Activated CD4-positive, alpha-beta memory T cell treated with anti-CD3 and anti-CD28 coated beads for 36 hours (primary cell): ENCODE measurements at regions not wholly inside any gene's neighbourhood (a gene's known extent, or its start where the extent isn't known, plus 50 kb on each side); places are given as distances from the start of the nearest gene placed in this dataset.

ENCODE experiments used
- CTCF ChIA-PET: fragments of 350-600 bp; sonication (Branson Sonifier 250); formaldehyde crosslinking; loops from one replicate; lab custom pipeline; 2021; ENCODE audit warnings: antibody characterized with exemption, inconsistent platforms; lab: Charles Lee
- POLR2A ChIA-PET: fragments of 350-600 bp; sonication (Branson Sonifier 250); formaldehyde crosslinking; loops from one replicate; lab custom pipeline; 2021; ENCODE audit warnings: antibody characterized with exemption; lab: Charles Lee
- DNase-seq: peaks from one replicate; pipeline ENCODE4 v3.0.0-alpha.2; 2020
- H3K27ac Mint-ChIP-seq: one replicate; pipeline ENCODE4 v1.8.0; 2021; ENCODE audit warnings: mixed read lengths
- H3K27me3 Mint-ChIP-seq: one replicate; pipeline ENCODE4 v1.8.0; 2021; ENCODE audit warnings: mixed read lengths
- H3K36me3 Mint-ChIP-seq: one replicate; pipeline ENCODE4 v1.8.0; 2021; ENCODE audit warnings: mixed read lengths
- H3K4me1 Mint-ChIP-seq: one replicate; pipeline ENCODE4 v1.8.0; 2021; ENCODE audit warnings: low read depth, mixed read lengths
- H3K4me3 Mint-ChIP-seq: one replicate; pipeline ENCODE4 v1.8.0; 2021; ENCODE audit warnings: mild to moderate bottlenecking, mixed read lengths
- H3K9me3 Mint-ChIP-seq: one replicate; pipeline ENCODE4 v1.8.0; 2021; ENCODE audit warnings: mixed read lengths
- intact Hi-C: fragments of 100-400 bp; cut with micrococcal nuclease; formaldehyde crosslinking; loops from one replicate; pipeline ENCODE4 v1.15.1; 2023

DNA sequence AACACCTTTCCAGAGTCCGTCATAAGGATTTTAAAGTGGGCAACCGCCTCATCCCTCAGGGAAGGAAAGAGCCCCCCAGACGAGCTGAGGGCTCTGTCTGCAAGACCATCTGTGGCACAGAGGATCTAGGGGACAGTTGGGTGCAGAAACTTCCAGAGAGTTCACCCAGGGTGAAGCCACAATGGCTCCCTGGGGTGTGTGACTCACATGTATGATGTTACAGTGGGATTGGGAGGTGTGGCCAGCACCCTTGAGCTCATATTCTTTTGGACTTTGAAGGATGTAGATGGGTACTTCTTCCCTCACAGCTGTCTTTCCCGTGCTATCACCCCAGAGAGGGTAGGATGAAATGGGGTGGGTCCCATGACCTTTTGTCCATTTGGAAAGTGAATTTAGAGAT lies 95.5 kb downstream of the NCR2 start:
- Mint-ChIP-seq H3K9me3 (no peaks in the 10 kb centered on the region), H3K27me3 (peaks cover 17% of the 10 kb centered on the region), H3K27ac (no peak overlapping the region), H3K4me3 (no peak overlapping the region), H3K4me1 (peaks cover 13% of the 10 kb centered on the region), H3K36me3 (no peaks in the 10 kb centered on the region)
- DNase-seq, result no peak
- CTCF ChIA-PET, result interaction anchor here (1.1 to 1.2 kb wide), 2 partner anchors 10 to 12 kb away, joined by 3 to 5 read pairs; no protein-coding TSS in a partner anchor
- intact Hi-C loops, result no loop called here
- POLR2A ChIA-PET, result no interaction called here

DNA sequence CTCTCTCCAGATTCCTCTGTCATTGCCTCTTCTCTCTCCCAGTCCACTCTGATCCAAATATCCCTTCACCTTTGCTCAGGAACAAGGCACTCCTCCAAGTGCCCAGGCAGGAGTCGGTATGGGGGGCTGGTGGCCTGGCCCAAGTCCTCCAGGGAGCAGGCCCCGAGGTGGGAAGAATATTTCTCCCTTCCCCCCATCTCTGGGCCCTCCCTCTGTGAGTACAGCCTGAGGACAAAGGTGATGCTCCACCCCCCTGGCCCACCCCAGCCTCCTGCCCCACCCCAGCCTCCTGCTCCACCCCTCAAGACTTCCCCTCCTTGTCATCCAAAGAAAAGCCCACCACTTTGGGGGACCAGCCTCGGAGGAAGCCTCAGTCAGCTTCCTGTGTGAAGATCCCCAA lies 96.9 kb downstream of the NCR2 start:
- POLR2A ChIA-PET, result no interaction called here
- CTCF ChIA-PET, result interaction anchor here (1.2 to 1.4 kb wide), 2 partner anchors 9 to 10 kb away, joined by 3 to 4 read pairs; no protein-coding TSS in a partner anchor
- no peak overlapping the region for H3K4me3 Mint-ChIP-seq
- no peaks in the 10 kb centered on the region for H3K9me3 Mint-ChIP-seq
- H3K36me3 Mint-ChIP-seq, result no peaks in the 10 kb centered on the region
- no peak overlapping the region for H3K27ac Mint-ChIP-seq
- no peak for DNase-seq
- intact Hi-C loops, result no loop called here
- H3K4me1 Mint-ChIP-seq, result peaks cover 13% of the 10 kb centered on the region
- H3K27me3 Mint-ChIP-seq, result peaks cover 17% of the 10 kb centered on the region

- no peak overlapping the region for H3K4me3 Mint-ChIP-seq
- intact Hi-C loops, result no loop called here
- H3K27ac Mint-ChIP-seq, result no peak overlapping the region
- ChIA-PET POLR2A (no interaction called here), CTCF (no interaction called here)
- H3K27me3 Mint-ChIP-seq, result peaks cover 8% of the 10 kb centered on the region
- H3K9me3 Mint-ChIP-seq, result no peaks in the 10 kb centered on the region
- no peak for DNase-seq
- peaks cover 7% of the 10 kb centered on the region for H3K4me1 Mint-ChIP-seq
- no peaks in the 10 kb centered on the region for H3K36me3 Mint-ChIP-seq
These were observed 99.5 kb downstream of the NCR2 start for GRCh38 chr6:41434803-41435481.

- Mint-ChIP-seq H3K36me3 (no peaks in the 10 kb centered on the region), H3K9me3 (no peaks in the 10 kb centered on the region), H3K4me3 (no peak overlapping the region), H3K27ac (no peak overlapping the region), H3K27me3 (peaks cover 3% of the 10 kb centered on the region), H3K4me1 (peaks cover 34% of the 10 kb centered on the region)
- ChIA-PET POLR2A (no interaction called here), CTCF (interaction anchor here (1.0 to 1.4 kb wide), 3 partner anchors 10 to 13 kb away, joined by 3 read pairs; no protein-coding TSS in a partner anchor)
- DNase-seq, result no peak
- intact Hi-C loops, result no loop called here
These were observed 102.2 kb downstream of the NCR2 start for GRCh38 chr6:41437604-41438003.

DNA sequence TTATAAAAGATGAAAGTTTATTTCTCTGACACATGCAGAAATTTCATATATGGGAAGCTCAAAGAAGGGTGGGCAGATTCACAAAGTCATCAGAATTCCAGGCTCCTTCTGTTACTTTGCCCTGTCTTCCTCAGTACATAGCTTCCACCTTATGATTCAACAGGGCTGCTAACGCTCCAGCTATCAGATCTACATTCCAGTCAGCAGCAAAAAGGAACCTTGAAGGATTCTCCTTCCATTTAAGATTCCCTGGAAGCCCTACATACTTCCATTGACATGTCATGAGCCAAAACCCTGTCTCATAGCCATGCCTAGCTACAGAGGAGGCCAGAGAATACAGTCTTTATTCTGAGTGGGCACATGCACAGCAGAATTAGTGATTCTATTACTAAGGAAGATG lies 103.3 kb downstream of the NCR2 start:
- Mint-ChIP-seq H3K36me3 (no peaks in the 10 kb centered on the region), H3K27ac (no peak overlapping the region), H3K4me1 (peaks cover 35% of the 10 kb centered on the region), H3K27me3 (peaks cover 6% of the 10 kb centered on the region), H3K9me3 (no peaks in the 10 kb centered on the region), H3K4me3 (no peak overlapping the region)
- no peak for DNase-seq
- intact Hi-C loops, result no loop called here
- ChIA-PET POLR2A (no interaction called here), CTCF (interaction anchor here (0.8 to 1.6 kb wide), 3 partner anchors 9 to 244 kb away, joined by 3 to 6 read pairs (median 3); no protein-coding TSS in a partner anchor)

DNA sequence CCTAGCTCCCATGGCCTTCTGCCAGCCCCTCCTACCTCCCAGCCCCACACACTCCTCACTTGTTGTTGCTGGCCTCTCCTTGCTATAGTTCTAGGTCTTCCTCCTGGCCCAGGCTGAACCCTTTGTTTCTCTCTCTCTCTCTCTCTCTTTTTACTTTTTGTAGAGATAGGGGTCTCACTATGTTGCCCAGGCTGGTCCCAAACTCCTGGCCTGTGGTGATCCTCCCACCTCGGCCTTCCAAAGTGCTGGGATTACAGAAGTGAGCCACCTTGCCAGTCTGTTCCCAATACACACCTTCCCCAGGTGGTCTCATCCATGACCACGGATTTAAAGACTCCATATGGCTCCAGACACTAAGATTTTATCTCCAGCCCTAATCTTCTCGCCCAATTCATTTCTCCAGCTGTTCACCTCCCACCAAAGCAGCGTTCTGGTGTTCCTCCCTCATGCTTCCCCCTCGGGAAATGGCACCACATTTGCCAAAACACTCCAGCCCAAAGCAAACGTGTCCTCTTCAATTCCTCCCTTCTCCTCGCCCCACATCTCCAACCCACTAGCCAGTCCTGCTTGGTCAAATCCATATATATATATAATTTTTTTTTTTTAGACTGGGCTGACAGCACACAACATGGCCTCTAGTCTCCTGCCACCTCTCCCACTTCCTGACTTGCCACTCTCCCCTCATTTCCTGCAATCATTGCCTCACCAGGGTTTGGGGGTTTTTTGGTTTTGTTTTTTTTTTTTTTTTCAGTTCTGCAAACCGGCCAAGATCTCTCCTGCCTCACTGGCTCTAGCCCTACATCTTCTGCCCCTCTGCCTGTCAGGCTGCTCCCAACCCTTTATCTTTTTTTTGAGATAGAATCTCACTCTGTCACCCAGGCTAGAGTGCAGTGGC lies 104.4 kb downstream of the NCR2 start:
- intact Hi-C loops, result no loop called here
- DNase-seq, result peak; percentile 39
- H3K4me3 Mint-ChIP-seq, result no peak overlapping the region
- ChIA-PET POLR2A (interaction anchor here (1.0 kb wide), 1 partner anchor 21 kb away, joined by 3 read pairs; no protein-coding TSS in a partner anchor), CTCF (interaction anchor here (1.6 kb wide), 1 partner anchor 10 kb away, joined by 6 read pairs; no protein-coding TSS in a partner anchor)
- no peaks in the 10 kb centered on the region for H3K9me3 Mint-ChIP-seq
- peaks cover 8% of the 10 kb centered on the region for H3K27me3 Mint-ChIP-seq
- H3K36me3 Mint-ChIP-seq, result no peaks in the 10 kb centered on the region
- H3K4me1 Mint-ChIP-seq, result peaks cover 35% of the 10 kb centered on the region
- peak overlapping the region; percentile 50 for H3K27ac Mint-ChIP-seq

DNA sequence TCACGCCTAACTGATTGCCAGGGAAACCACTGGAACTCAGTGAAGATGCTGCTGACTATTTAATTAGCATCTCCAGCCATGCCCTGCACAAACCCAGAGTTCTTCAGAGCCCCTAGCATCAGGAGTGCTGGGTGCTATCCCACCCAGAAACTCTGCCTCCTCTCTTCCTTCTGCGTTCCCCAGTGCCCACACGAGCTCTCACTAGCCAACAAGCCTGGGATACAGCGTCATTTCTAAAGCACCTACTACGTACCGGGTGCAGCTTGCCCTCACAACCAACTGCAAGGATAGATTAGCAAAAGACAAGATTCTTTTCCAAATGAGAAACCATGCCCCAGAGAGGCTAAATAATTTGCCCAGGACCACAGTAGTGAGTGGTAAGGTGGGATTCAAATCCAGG lies 105.2 kb upstream of the FOXP4 start:
- no peak for DNase-seq
- POLR2A ChIA-PET, result interaction anchor here (1.0 kb wide), 1 partner anchor 22 kb away, joined by 3 read pairs; no protein-coding TSS in a partner anchor
- H3K9me3 Mint-ChIP-seq, result no peaks in the 10 kb centered on the region
- no peaks in the 10 kb centered on the region for H3K36me3 Mint-ChIP-seq
- no peak overlapping the region for H3K27ac Mint-ChIP-seq
- intact Hi-C loops, result no loop called here
- no peak overlapping the region for H3K4me3 Mint-ChIP-seq
- peaks cover 35% of the 10 kb centered on the region for H3K4me1 Mint-ChIP-seq
- H3K27me3 Mint-ChIP-seq, result peaks cover 8% of the 10 kb centered on the region
- CTCF ChIA-PET, result interaction anchor here (1.1 kb wide), 1 partner anchor 9 kb away, joined by 3 read pairs; no protein-coding TSS in a partner anchor

- Mint-ChIP-seq H3K36me3 (no peaks in the 10 kb centered on the region), H3K4me1 (peaks cover 35% of the 10 kb centered on the region), H3K4me3 (no peak overlapping the region), H3K27me3 (peaks cover 8% of the 10 kb centered on the region), H3K27ac (no peak overlapping the region), H3K9me3 (no peaks in the 10 kb centered on the region)
- POLR2A ChIA-PET, result no interaction called here
- intact Hi-C loops, result no loop called here
- CTCF ChIA-PET, result interaction anchor here (0.7 to 4.0 kb wide), 9 partner anchors 9 to 151 kb away, joined by 3 to 26 read pairs (median 4); no protein-coding TSS in a partner anchor
- DNase-seq, result no peak
These were observed 104.4 kb upstream of the FOXP4 start for GRCh38 chr6:41441598-41442351.

DNA sequence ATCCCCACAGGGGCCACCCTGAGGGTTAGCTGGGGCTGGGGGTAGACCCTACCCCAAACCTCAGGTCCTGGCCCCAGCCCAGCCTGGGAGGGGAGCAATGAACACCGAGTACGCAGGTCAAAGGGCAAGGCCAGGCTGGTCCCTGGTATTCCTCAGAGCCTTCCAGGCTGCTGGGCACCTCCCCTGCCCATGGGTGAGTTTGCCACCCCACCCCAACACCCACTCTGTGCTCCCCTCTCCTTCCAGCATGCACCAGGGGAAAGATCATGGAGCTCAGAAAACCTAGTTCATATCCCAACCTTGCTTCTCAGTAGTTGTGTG lies 103.9 kb upstream of the FOXP4 start:
- intact Hi-C loops, result no loop called here
- H3K4me1 Mint-ChIP-seq, result peaks cover 35% of the 10 kb centered on the region
- POLR2A ChIA-PET, result interaction anchor here (0.6 kb wide), 1 partner anchor 328 kb away, joined by 3 read pairs; no protein-coding TSS in a partner anchor
- H3K27me3 Mint-ChIP-seq, result peaks cover 8% of the 10 kb centered on the region
- no peak overlapping the region for H3K4me3 Mint-ChIP-seq
- H3K9me3 Mint-ChIP-seq, result no peaks in the 10 kb centered on the region
- DNase-seq, result no peak
- H3K27ac Mint-ChIP-seq, result no peak overlapping the region
- CTCF ChIA-PET, result interaction anchor here (0.6 to 4.0 kb wide), 11 partner anchors 9 to 167 kb away, joined by 3 to 26 read pairs (median 4); no protein-coding TSS in a partner anchor
- H3K36me3 Mint-ChIP-seq, result no peaks in the 10 kb centered on the region

DNA sequence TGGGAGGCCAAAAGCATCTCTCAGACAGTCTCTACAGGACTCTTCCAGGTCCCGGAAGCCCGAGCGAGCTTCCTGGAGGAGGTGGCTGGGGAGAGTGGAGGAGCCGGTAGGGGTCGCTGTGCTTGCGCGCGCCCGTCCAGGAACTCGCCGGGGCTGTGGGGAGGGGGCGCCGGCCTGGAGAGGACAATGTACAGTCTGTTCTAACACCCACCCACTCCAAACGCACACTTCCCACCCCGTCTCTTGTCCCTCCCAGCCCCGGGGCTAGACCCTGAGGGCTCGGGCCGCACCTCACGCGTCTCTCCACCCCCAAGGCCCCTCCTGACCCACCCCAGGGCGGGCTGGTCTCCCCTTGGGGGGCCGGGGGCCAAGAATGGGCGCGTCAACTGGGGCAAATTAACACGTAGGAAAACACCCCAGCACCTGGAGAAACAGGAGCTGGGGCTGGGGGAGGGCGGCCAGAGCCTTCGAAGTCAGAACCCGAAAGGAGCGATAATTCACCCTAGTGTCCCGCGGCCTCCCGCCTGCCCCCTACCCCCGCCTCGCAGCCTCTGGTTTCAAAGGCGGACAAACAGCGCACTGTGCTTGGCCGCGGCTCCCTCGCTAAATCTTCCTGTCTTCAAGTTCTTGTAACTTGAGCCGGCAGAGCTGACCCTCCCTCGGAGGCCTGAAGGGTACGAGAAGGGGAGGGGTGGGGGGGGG lies 103.2 kb upstream of the FOXP4 start:
- peaks cover 35% of the 10 kb centered on the region for H3K4me1 Mint-ChIP-seq
- DNase-seq, result peak; percentile 38
- ChIA-PET POLR2A (interaction anchor here (0.6 kb wide), 1 partner anchor 328 kb away, joined by 3 read pairs; no protein-coding TSS in a partner anchor), CTCF (interaction anchor here (0.6 to 4.0 kb wide), 11 partner anchors 8 to 166 kb away, joined by 3 to 26 read pairs (median 4); no protein-coding TSS in a partner anchor)
- H3K27me3 Mint-ChIP-seq, result peaks cover 8% of the 10 kb centered on the region
- H3K27ac Mint-ChIP-seq, result no peak overlapping the region
- intact Hi-C loops, result no loop called here
- no peak overlapping the region for H3K4me3 Mint-ChIP-seq
- H3K9me3 Mint-ChIP-seq, result no peaks in the 10 kb centered on the region
- H3K36me3 Mint-ChIP-seq, result no peaks in the 10 kb centered on the region
